ENCODE measurements at regions not wholly inside any gene's neighbourhood (a gene's known extent, or its start where the extent isn't known, plus 50 kb on each side); places are given as distances from the start of the nearest gene placed in this dataset.
"Not testable (repeated sequence)": the region's sequence is repeated elsewhere in the genome, so short reads cannot be mapped to it uniquely, and the experiment has no call there.

DNA sequence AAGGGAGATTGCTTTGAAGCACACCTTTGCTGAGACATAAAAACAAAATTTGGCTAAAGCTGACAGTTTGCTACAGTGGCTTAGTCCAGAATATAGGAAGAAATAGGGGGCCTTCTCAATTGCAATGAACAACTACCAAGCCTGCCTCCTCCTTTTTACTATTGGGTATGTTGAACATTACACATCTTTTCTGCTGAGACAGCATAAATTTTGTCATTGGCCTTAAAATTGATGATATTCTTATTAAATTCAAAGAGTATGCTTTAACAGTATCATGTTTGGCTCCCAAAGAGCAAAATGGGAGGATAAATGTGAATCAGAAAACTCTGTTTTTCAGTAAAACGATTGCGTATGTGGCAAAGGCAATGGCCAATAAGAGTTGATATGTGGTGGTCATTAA lies 721.9 kb upstream of the IGFBP7 start:
- DNase-seq = no peak

DNA sequence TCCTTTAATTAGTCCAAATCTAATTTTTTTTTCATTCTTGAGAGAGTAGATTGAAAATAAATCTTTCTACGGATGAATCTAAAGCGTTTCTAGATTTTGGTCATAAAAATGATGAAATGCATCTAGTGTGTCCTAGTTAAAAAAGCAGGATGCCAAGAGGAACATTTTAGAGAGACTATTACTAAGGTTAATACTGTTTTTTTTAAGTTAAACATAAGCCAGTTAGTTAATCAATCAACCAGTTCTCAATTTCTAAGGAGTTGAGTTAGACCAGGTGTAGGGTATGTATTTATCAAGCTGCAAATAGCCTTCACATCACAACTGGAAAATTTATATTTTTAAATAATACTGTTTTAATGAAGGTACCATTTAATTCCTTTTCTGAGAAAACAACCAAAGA lies 679.5 kb upstream of the IGFBP7 start:
- DNase-seq = no peak

DNA sequence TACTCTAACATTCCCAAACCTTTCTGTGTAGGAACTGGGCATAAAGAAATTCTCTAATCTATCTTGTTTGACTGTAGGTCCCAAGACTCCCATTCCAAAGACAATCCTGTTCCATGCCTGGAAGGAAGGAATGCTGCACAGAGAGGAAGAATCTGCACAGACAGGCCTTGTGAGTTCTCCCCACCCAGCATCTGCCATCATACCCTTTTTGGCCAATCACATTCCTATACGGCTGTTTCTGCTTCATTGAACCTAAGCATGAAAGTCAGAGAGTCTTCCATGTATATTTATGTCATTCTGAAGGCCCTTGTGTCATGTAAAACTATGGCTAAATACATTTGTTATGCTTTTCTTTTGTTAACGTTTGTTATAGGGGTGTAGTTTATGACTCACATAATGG lies 667.7 kb upstream of the IGFBP7 start:
- DNase-seq = no peak

GRCh38 chr4:57774681-57775080 lies 664.5 kb upstream of the IGFBP7 start:
- no peak for DNase-seq

DNA sequence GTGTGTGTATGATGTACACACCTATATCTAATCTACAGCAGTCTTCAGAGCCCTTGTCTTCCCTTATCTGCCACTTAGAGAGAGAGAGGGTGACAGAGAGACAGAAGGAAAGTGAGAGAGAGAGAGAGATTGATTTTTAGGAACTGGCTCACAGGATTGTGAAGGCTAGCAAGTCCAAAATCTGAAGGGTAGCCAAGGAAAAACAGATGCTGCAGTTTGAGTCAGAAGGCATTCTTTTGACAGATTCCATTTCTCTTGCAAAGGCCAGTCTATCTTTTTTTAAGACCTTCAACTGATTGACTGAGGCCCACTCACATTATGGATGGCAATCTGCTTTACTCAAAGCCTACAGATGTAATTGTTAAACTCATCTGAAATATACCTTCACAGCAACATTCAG lies 664.0 kb upstream of the IGFBP7 start:
- no peak for DNase-seq

GRCh38 chr4:57766341-57766740 lies 656.2 kb upstream of the IGFBP7 start:
- no peak for DNase-seq

DNA sequence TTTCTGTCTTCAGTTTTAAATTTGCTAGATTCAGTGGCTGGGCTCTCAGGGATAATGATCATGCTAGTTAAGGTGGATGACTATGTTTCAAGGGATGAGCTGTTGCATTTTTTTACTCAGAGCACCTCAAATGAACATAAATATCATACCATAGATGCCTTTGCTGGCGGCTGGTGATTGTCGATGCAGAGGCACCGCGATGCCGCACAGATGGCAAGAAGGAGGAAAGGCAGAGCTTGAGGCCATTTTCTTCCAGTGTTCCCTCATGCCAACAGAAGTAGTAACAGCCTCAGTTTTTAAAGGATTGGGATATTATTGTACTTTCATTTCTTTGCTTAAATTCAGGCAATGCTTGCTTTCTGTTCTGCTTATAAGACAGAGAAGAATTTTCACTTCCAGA lies 654.7 kb upstream of the IGFBP7 start:
- DNase-seq = no peak

DNA sequence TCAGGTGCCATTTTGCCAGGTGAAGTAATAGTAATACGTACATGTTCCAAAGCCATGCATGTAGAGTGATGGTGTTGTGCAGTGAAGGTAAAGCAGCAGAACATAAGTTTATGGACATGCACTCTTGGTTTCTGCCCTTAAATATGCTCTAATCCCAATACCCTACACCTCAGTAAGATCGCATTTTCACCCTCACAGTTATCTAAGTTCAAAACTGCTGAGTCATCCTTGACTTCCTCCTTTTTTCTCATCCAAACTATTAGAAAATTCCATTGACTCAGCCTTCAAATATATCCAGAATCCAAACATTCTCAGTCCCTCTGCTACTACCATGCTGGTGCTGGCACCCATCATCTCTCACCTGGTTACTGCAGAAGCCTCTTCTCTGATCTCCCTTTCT lies 652.9 kb upstream of the IGFBP7 start:
- peak; percentile 2 for DNase-seq

- DNase-seq = no peak
Measured at GRCh38 chr4:57740625-57741190, 630.5 kb upstream of the IGFBP7 start.

- no peak for DNase-seq
Measured at GRCh38 chr4:57736781-57737180, 626.6 kb upstream of the IGFBP7 start.

DNA sequence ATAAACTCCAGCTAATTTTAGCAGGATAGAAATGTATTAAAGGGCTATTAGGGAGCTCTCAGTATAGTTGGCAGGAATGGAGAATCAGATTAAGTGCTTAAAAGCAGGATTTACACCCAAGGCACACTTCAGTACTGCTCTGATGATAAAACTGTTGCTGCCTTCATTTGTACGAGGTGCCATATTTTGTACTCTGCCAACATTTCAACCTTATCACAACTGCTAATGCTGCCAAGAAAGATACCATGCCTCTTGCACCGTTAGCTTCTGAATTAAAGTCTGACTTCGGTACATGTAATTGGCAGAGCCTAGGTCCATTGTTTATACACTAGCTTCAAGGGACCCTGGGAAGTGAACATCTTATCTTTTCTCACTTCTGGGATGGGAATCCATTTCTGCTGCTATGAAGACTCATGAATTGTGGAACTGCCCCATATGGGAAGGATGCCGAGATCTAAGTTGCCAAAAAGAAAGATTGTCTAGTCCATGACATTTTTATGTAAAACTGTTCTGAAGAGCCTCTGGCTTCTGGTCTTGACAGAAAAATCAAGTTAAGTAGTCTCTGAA lies 624.0 kb upstream of the IGFBP7 start:
- no peak for DNase-seq

- DNase-seq = not testable (repeated sequence)
Measured at GRCh38 chr4:57729775-57730570, 619.8 kb upstream of the IGFBP7 start.

DNA sequence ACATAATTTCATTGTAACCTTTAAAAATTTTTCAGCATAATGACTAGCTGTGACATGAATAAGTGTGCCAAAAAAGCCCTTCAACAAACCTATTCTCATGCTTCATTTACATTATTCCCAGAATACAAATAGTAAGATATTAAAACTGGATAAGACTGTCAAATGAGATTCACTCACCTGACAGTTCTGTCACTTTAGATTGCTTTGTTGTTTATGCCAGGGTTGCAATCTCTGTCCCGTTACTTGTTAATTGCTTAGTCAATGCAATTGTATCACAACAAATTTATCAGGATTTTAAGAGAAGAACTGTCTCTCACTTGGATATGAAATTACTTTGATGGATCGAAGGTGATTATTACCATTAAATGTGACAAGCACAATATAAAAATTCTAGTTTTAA lies 616.0 kb upstream of the IGFBP7 start:
- DNase-seq = no peak

DNA sequence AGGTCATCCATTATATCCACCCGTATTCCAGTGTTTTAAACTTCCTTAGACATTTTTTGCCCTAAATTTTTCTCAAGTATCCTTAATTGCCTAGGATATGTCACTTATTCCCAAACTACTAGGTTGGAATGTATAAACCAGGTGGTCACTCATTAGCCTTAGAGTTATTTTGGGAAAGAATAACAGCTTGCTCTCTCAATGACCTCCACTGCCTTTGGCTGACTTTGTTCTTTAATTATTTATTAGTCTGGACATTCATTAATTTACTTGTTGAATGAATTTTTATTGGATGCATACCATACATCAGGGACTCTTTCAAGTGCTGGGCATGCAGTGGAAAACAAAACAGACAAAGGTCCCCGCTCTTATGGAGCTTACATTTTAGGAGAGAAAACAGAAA lies 609.3 kb upstream of the IGFBP7 start:
- DNase-seq = no peak

GRCh38 chr4:57714313-57714712 lies 604.1 kb upstream of the IGFBP7 start:
- DNase-seq = not testable (repeated sequence)

- DNase-seq = no peak
Measured at GRCh38 chr4:57710053-57710452, 599.9 kb upstream of the IGFBP7 start.

- DNase-seq = no peak
Measured at GRCh38 chr4:57691370-57691769, 581.2 kb upstream of the IGFBP7 start.

- no peak for DNase-seq
Measured at GRCh38 chr4:57689693-57690205, 579.6 kb upstream of the IGFBP7 start.

DNA sequence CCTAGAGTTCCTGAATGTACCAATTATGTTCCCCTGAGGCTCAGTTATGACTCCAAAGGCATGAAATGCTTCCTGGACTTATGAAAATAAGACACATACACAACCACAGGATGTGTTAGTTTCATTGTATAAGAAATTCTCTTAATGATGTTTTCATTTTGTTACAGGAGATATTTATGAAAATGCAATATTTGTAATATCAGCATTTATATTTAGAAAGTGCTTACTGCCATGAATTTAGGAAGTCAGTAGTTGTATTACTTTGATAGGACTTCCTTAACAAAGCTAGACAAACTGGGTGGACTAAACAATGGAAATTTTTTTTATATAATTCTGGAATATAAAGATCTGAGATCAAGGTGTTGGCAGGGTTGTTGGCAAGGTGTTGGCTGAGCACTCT lies 572.1 kb upstream of the IGFBP7 start:
- DNase-seq = no peak

GRCh38 chr4:57679969-57680368 lies 569.8 kb upstream of the IGFBP7 start:
- no peak for DNase-seq

DNA sequence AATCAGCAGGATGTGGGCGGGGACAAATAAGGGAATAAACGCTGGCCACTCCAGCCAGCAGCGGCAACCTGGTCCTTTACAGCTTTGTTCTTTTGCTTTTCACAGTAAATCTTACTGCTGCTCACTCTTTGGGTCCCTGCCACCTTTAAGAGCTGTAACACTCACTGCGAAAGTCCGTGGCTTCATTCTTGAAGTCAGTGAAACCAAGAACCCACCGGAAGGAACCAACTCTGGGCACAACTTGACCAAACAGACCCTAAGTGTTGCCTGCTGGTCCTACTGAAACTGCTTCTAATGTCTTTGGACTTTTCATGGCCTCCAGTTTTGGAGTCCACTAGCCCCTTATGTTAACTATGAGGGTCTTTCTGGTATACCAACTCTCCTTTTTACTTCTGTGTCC lies 566.2 kb upstream of the IGFBP7 start:
- no peak for DNase-seq

GRCh38 chr4:57672846-57673433 lies 562.8 kb upstream of the IGFBP7 start:
- DNase-seq = no peak

DNA sequence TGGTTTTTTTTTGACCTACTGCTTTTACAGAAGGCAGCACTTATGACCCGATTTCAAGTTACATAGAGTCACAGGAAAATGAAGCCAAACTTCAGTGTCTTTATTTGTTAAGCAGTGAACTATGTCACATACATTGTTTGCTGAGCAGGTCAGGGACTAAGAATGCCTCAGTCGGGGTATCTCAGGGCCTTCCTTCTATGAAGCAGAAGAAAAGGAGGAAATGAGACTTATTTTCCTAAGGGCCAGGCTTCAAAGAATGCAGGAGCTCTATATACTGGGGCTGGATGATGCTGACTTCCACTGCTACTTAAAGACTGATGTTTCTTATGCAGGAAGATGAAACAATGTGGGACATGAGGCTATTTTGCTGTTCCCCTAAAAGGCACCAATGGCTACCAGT lies 558.4 kb upstream of the IGFBP7 start:
- no peak for DNase-seq

- no peak for DNase-seq
Measured at GRCh38 chr4:57665806-57666205, 555.6 kb upstream of the IGFBP7 start.

Measured in EL (cell line).